ENCODE measurements at regions not wholly inside any gene's neighbourhood (a gene's known extent, or its start where the extent isn't known, plus 50 kb on each side); places are given as distances from the start of the nearest gene placed in this dataset.

- TF ChIP-seq JUND (IDR thresholded peaks at IDR 0.05; ENCODE audit: low read depth), result no peak
- in situ Hi-C loops (cut with HindIII; ENCODE audit: low pct_unique_long_range_greater_than_20kb, low sequenced_read_pairs), result no loop called here
- no peak for DNase-seq (ENCODE audit: low read depth in 1 of 2, low spot score in 1 of 2)
These were observed 77.4 kb upstream of the TAF1B start for GRCh38 chr2:9765611-9766531.

- in situ Hi-C loops (cut with HindIII; ENCODE audit: low pct_unique_long_range_greater_than_20kb, low sequenced_read_pairs), result no loop called here
- no peak for TF ChIP-seq JUND (IDR thresholded peaks at IDR 0.05; ENCODE audit: low read depth)
- no peak for DNase-seq (ENCODE audit: low read depth in 1 of 2, low spot score in 1 of 2)
These were observed 75.5 kb upstream of the TAF1B start for GRCh38 chr2:9767656-9768281.

DNA sequence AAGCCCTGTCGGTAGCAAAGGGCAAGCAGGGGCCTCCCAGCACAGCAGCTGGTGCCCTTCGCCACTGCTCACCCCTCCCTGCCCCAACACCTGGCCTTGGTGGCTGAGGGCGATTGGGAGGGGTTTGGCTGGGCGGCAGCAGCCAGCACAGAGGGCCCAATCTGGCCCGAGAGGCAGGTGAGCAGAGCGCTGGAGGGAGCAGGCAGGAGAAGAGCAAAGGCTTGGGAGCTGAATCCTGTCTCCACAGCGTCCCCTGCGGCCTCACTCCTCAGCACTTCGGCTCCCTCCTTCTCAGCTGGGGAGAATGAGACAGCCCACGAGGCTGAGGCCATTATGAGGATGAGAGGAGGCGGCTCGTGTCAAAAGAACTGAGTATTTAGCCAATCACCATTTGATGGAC is 74.9 kb upstream of the TAF1B start:
- in situ Hi-C loops (cut with HindIII; ENCODE audit: low pct_unique_long_range_greater_than_20kb, low sequenced_read_pairs), result no loop called here
- no peak for TF ChIP-seq JUND (IDR thresholded peaks at IDR 0.05; ENCODE audit: low read depth)
- peak in 1 of 2 experiments; percentile 43 for DNase-seq (ENCODE audit: low read depth in 1 of 2, low spot score in 1 of 2)

GRCh38 chr2:9769171-9770005 is 73.9 kb upstream of the TAF1B start:
- in situ Hi-C loops (cut with HindIII; ENCODE audit: low pct_unique_long_range_greater_than_20kb, low sequenced_read_pairs), result no loop called here
- no peak for DNase-seq (ENCODE audit: low read depth in 1 of 2, low spot score in 1 of 2)
- TF ChIP-seq JUND (IDR thresholded peaks at IDR 0.05; ENCODE audit: low read depth), result no peak

- no peak for TF ChIP-seq JUND (IDR thresholded peaks at IDR 0.05; ENCODE audit: low read depth)
- in situ Hi-C loops (cut with HindIII; ENCODE audit: low pct_unique_long_range_greater_than_20kb, low sequenced_read_pairs), result no loop called here
- DNase-seq (ENCODE audit: low read depth in 1 of 2, low spot score in 1 of 2), result no peak
These were observed 73.3 kb upstream of the TAF1B start for GRCh38 chr2:9770006-9770307.

DNA sequence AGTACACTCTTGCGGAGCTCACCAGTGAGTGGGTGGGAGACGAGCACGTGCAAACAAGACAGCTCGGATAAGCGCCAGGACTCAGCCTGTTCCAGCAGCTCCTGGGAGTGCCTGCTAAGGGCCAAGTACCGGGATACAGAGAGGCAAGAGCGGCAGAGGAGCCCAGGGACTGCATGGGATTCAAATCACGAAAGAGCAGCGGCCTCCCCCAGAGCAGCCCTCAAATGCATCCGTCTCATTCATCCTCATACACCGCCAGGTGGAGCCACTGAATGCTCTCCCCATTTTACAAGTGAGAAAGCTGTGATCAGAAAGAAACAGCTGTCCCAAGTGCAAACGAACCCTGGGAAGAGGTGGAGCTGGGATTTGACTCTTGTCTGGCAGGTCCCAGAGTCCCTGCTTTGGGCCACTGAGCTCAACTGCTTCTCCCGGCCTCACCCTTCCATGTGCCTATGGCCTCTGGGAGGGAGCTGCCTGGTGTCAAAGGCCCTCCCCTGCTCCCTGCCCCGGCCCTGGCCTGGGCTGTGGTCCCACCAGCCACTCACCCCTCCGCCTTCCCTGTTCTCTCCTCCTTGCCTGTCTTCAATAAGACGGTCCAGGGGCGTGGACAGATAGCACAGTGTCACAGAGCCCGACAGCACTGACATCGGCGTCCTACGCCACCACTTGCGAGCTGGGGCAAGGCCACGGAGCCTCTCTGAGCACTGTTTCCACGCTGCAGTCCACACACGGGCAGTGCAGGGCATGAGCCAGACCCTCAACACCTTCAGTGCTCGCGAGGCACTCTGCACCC is 72.8 kb upstream of the TAF1B start:
- no peak for TF ChIP-seq JUND (IDR thresholded peaks at IDR 0.05; ENCODE audit: low read depth)
- in situ Hi-C loops (cut with HindIII; ENCODE audit: low pct_unique_long_range_greater_than_20kb, low sequenced_read_pairs), result no loop called here
- DNase-seq (ENCODE audit: low read depth in 1 of 2, low spot score in 1 of 2), result peak; percentile 73 to 84

- in situ Hi-C loops (cut with HindIII; ENCODE audit: low pct_unique_long_range_greater_than_20kb, low sequenced_read_pairs), result no loop called here
- TF ChIP-seq JUND (IDR thresholded peaks at IDR 0.05; ENCODE audit: low read depth), result no peak
- DNase-seq (ENCODE audit: low read depth in 1 of 2, low spot score in 1 of 2), result no peak
These were observed 72.2 kb upstream of the TAF1B start for GRCh38 chr2:9771101-9771449.

DNA sequence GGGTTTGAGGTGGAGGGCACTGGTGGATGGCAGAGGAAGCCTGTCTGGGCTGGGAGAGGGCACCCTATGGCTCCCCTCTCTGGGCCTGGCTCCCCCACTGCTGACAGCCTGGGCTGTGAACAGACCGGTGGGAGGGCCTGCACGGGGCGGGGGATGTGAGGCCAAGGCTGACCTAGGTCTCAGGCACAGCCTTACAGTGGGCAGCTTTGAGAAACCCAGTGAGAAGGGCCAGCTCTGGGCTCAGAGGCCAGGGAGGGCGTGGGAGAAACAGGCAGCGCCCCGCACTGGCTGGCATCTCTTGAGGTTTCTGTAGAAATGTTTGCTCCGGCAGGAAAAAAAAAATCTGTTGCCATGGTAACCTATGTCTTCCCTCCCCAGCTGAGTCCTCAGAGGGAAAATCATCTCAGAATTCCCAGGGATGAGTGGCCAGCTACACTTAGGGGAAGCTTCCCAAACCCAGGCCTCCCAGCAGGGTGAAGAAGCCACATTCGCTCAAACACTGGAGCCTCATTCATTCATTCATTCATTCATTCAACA is 71.7 kb upstream of the TAF1B start:
- no peak for DNase-seq (ENCODE audit: low read depth in 1 of 2, low spot score in 1 of 2)
- TF ChIP-seq JUND (IDR thresholded peaks at IDR 0.05; ENCODE audit: low read depth), result no peak
- in situ Hi-C loops (cut with HindIII; ENCODE audit: low pct_unique_long_range_greater_than_20kb, low sequenced_read_pairs), result no loop called here

DNA sequence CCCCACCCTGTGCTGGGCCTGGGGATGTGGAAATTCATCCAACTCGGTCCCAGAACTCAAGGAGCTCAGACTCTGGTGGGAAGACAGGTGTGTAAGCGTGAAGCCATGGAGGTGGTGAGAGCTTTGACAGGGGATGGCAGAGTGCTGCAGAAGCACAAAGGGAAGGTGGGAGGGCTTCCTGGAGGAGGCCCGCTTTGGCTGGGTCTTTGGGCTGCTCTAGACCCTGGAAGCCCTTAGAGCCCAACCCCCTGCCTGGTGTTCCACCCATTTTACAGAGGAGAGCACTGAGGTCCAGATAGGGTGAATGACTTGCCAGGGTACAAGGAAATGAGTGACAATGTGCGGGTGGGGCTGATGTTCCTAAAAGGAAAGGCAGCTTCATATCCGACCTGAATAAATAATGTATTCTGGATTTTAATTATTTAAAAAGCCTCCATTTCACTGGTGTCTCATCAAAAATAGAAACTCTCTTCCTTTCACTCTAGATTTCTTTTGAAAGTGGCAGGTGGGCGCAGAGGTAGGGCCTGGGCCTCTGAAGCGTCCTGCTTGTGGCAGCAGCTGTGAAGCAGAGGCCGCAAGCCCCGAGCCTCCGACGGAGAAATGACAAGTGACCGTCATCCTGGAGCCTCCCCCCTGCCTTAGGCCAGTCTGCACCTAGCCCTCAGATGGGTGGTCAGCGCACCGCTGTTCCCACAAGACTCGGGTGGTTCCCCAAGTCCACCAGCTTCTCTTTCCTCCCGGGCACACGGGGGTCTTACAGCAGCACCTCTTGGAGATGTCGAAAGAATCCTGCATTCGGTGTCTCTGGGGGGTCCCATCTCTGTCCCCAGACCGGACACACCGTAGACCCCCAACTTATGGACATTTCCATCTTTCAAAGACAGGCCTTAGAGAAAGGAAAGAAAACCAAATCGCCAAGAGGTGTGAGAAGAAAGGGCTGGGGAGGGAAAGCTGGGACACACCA is 71.0 kb upstream of the TAF1B start:
- no peak for TF ChIP-seq JUND (IDR thresholded peaks at IDR 0.05; ENCODE audit: low read depth)
- DNase-seq (ENCODE audit: low read depth in 1 of 2, low spot score in 1 of 2), result no peak
- in situ Hi-C loops (cut with HindIII; ENCODE audit: low pct_unique_long_range_greater_than_20kb, low sequenced_read_pairs), result no loop called here

GRCh38 chr2:9772999-9773902 is 70.0 kb upstream of the TAF1B start:
- TF ChIP-seq JUND (IDR thresholded peaks at IDR 0.05; ENCODE audit: low read depth), result no peak
- in situ Hi-C loops (cut with HindIII; ENCODE audit: low pct_unique_long_range_greater_than_20kb, low sequenced_read_pairs), result no loop called here
- no peak for DNase-seq (ENCODE audit: low read depth in 1 of 2, low spot score in 1 of 2)

Data from T47D (cell line).